ENCODE measurements at regions not wholly inside any gene's neighbourhood (a gene's known extent, or its start where the extent isn't known, plus 50 kb on each side); places are given as distances from the start of the nearest gene placed in this dataset.

- no peak for DNase-seq (ENCODE audit: insufficient read length)
- TF ChIP-seq POLR2AphosphoS5 (IDR thresholded peaks at IDR 0.05; ENCODE audit: low read depth, low read length) (no peak), TAF1 (IDR thresholded peaks at IDR 0.05; ENCODE audit: borderline replicate concordance, low read depth, low read length) (no peak), POLR2A (IDR thresholded peaks at IDR 0.05; ENCODE audit: low read depth, low read length) (no peak)
- no peak for FAIRE-seq
Measured at GRCh38 chr5:174218162-174218561, 172.7 kb downstream of the NSG2 start.

- no peak for TF ChIP-seq TAF1 (IDR thresholded peaks at IDR 0.05; ENCODE audit: borderline replicate concordance, low read depth, low read length)
- TF ChIP-seq POLR2A (IDR thresholded peaks at IDR 0.05; ENCODE audit: low read depth, low read length): no peak
- TF ChIP-seq POLR2AphosphoS5 (IDR thresholded peaks at IDR 0.05; ENCODE audit: low read depth, low read length): no peak
- FAIRE-seq (no peak), DNase-seq (ENCODE audit: insufficient read length) (no peak)
Measured at GRCh38 chr5:174220417-174220816, 174.9 kb downstream of the NSG2 start.

GRCh38 chr5:174221436-174221835 lies 175.9 kb downstream of the NSG2 start:
- TF ChIP-seq TAF1 (IDR thresholded peaks at IDR 0.05; ENCODE audit: borderline replicate concordance, low read depth, low read length): no peak
- TF ChIP-seq POLR2AphosphoS5 (IDR thresholded peaks at IDR 0.05; ENCODE audit: low read depth, low read length): no peak
- TF ChIP-seq POLR2A (IDR thresholded peaks at IDR 0.05; ENCODE audit: low read depth, low read length): no peak
- no peak for FAIRE-seq

GRCh38 chr5:174221946-174222345 lies 176.4 kb downstream of the NSG2 start:
- DNase-seq (ENCODE audit: insufficient read length) (no peak), FAIRE-seq (no peak)
- no peak for TF ChIP-seq POLR2AphosphoS5 (IDR thresholded peaks at IDR 0.05; ENCODE audit: low read depth, low read length)
- no peak for TF ChIP-seq TAF1 (IDR thresholded peaks at IDR 0.05; ENCODE audit: borderline replicate concordance, low read depth, low read length)
- TF ChIP-seq POLR2A (IDR thresholded peaks at IDR 0.05; ENCODE audit: low read depth, low read length): no peak

More at GRCh38 chr5:174221436-174221835, 175.9 kb downstream of the NSG2 start:
- no peak for DNase-seq (ENCODE audit: insufficient read length)

GRCh38 chr5:174222891-174223290 lies 177.4 kb downstream of the NSG2 start:
- no peak for FAIRE-seq
- no peak for DNase-seq (ENCODE audit: insufficient read length)
- TF ChIP-seq TAF1 (IDR thresholded peaks at IDR 0.05; ENCODE audit: borderline replicate concordance, low read depth, low read length) (no peak), POLR2A (IDR thresholded peaks at IDR 0.05; ENCODE audit: low read depth, low read length) (no peak), POLR2AphosphoS5 (IDR thresholded peaks at IDR 0.05; ENCODE audit: low read depth, low read length) (no peak)

GRCh38 chr5:174223355-174223754 lies 177.8 kb downstream of the NSG2 start:
- TF ChIP-seq POLR2A (IDR thresholded peaks at IDR 0.05; ENCODE audit: low read depth, low read length) (no peak), TAF1 (IDR thresholded peaks at IDR 0.05; ENCODE audit: borderline replicate concordance, low read depth, low read length) (no peak), POLR2AphosphoS5 (IDR thresholded peaks at IDR 0.05; ENCODE audit: low read depth, low read length) (no peak)
- DNase-seq (ENCODE audit: insufficient read length) (no peak), FAIRE-seq (no peak)

GRCh38 chr5:174229068-174229467 lies 183.6 kb downstream of the NSG2 start:
- TF ChIP-seq POLR2AphosphoS5 (IDR thresholded peaks at IDR 0.05; ENCODE audit: low read depth, low read length) (no peak), POLR2A (IDR thresholded peaks at IDR 0.05; ENCODE audit: low read depth, low read length) (no peak), TAF1 (IDR thresholded peaks at IDR 0.05; ENCODE audit: borderline replicate concordance, low read depth, low read length) (no peak)
- no peak for FAIRE-seq
- no peak for DNase-seq (ENCODE audit: insufficient read length)

GRCh38 chr5:174229514-174230370 lies 184.2 kb downstream of the NSG2 start:
- FAIRE-seq (no peak), DNase-seq (ENCODE audit: insufficient read length) (no peak)
- TF ChIP-seq POLR2AphosphoS5 (IDR thresholded peaks at IDR 0.05; ENCODE audit: low read depth, low read length) (no peak), TAF1 (IDR thresholded peaks at IDR 0.05; ENCODE audit: borderline replicate concordance, low read depth, low read length) (no peak)

- DNase-seq (ENCODE audit: insufficient read length) (no peak), FAIRE-seq (no peak)
- no peak for TF ChIP-seq POLR2AphosphoS5 (IDR thresholded peaks at IDR 0.05; ENCODE audit: low read depth, low read length)
- no peak for TF ChIP-seq POLR2A (IDR thresholded peaks at IDR 0.05; ENCODE audit: low read depth, low read length)
- no peak for TF ChIP-seq TAF1 (IDR thresholded peaks at IDR 0.05; ENCODE audit: borderline replicate concordance, low read depth, low read length)
Measured at GRCh38 chr5:174231956-174232487, 186.5 kb downstream of the NSG2 start.

GRCh38 chr5:174234388-174234787 lies 188.9 kb downstream of the NSG2 start:
- no peak for DNase-seq (ENCODE audit: insufficient read length)
- TF ChIP-seq POLR2AphosphoS5 (IDR thresholded peaks at IDR 0.05; ENCODE audit: low read depth, low read length): no peak
- no peak for TF ChIP-seq POLR2A (IDR thresholded peaks at IDR 0.05; ENCODE audit: low read depth, low read length)
- no peak for TF ChIP-seq TAF1 (IDR thresholded peaks at IDR 0.05; ENCODE audit: borderline replicate concordance, low read depth, low read length)
- no peak for FAIRE-seq

GRCh38 chr5:174235221-174236011 lies 189.9 kb downstream of the NSG2 start:
- TF ChIP-seq TAF1 (IDR thresholded peaks at IDR 0.05; ENCODE audit: borderline replicate concordance, low read depth, low read length) (no peak), POLR2A (IDR thresholded peaks at IDR 0.05; ENCODE audit: low read depth, low read length) (no peak), POLR2AphosphoS5 (IDR thresholded peaks at IDR 0.05; ENCODE audit: low read depth, low read length) (no peak)
- FAIRE-seq (no peak), DNase-seq (ENCODE audit: insufficient read length) (no peak)

All from GM12892 (cell line).